PC-9 (cell line): ENCODE measurements at regions not wholly inside any gene's neighbourhood (a gene's known extent, or its start where the extent isn't known, plus 50 kb on each side); places are given as distances from the start of the nearest gene placed in this dataset.

ENCODE experiments used
- BruUV-seq: library from RNA; stranded (reverse); fragments of 400-500 nt; replicated peaks from 2 replicates; lab custom pipeline; 2021; lab: Mats Ljungman, UMichigan
- CTCF ChIA-PET: fragments of 300-600 bp; sonication (Branson Sonifier 250); formaldehyde crosslinking; loops from one replicate; lab custom pipeline; 2022; ENCODE audit warnings: antibody characterized with exemption; lab: Charles Lee
- POLR2A ChIA-PET: fragments of 300-600 bp; sonication (Branson Sonifier 250); formaldehyde crosslinking; loops from one replicate; lab custom pipeline; 2022; ENCODE audit warnings: antibody characterized with exemption; ENCODE audit not compliant: unreplicated experiment; lab: Charles Lee
- DNase-seq, 2 experiments: peaks; one replicate each; pipeline versions ENCODE4 v3.0.0 to v3.0.0-alpha.2; 2015 to 2022; ENCODE audit warnings: mixed read lengths in 1 of 2
- H2AFZ ChIP-seq: fragments of 200-600 bp; sonication (generic); 2 replicates; pipeline ENCODE4 v1.8.1; 2017; ENCODE audit warnings: antibody characterized with exemption
- H3F3A ChIP-seq: fragments of 200-600 bp; sonication (generic); 2 replicates; pipeline ENCODE4 v1.8.1; 2017; ENCODE audit warnings: antibody characterized with exemption, mild to moderate bottlenecking, low read depth; ENCODE audit not compliant: insufficient read depth
- H3K27ac ChIP-seq: fragments of 200-600 bp; sonication (generic); 2 replicates; pipeline ENCODE4 v1.6.1; 2016; ENCODE audit warnings: mixed run types
- H3K27me3 ChIP-seq: fragments of 200-600 bp; sonication (generic); 2 replicates; pipeline ENCODE4 v1.6.1; 2016; ENCODE audit warnings: low read depth, mixed run types; ENCODE audit not compliant: insufficient read depth
- H3K36me3 ChIP-seq: fragments of 200-600 bp; sonication (generic); 2 replicates; pipeline ENCODE4 v1.6.1; 2016; ENCODE audit warnings: low read depth, mixed run types
- H3K4me1 ChIP-seq: fragments of 200-600 bp; sonication (generic); replicated peaks from 2 replicates; pipeline ENCODE4 v1.6.1; 2016; ENCODE audit warnings: mixed run types; ENCODE audit not compliant: insufficient read depth
- H3K4me2 ChIP-seq: fragments of 200-600 bp; sonication (generic); 2 replicates; pipeline ENCODE4 v1.6.1; 2017; ENCODE audit warnings: mixed run types
- H3K4me3 ChIP-seq: fragments of 200-600 bp; sonication (generic); 2 replicates; pipeline ENCODE4 v1.6.1; 2016; ENCODE audit warnings: mixed run types
- H3K79me2 ChIP-seq: fragments of 200-600 bp; sonication (generic); 2 replicates; pipeline ENCODE4 v1.6.1; 2017; ENCODE audit warnings: low read depth, mixed run types
- H3K9me2 ChIP-seq: fragments of 200-600 bp; sonication (generic); 2 replicates; pipeline ENCODE4 v1.8.1; 2017; ENCODE audit warnings: mild to moderate bottlenecking; ENCODE audit not compliant: insufficient read depth
- H3K9me3 ChIP-seq: fragments of 200-600 bp; sonication (generic); 2 replicates; pipeline ENCODE4 v1.8.1; 2016; ENCODE audit warnings: low read depth; ENCODE audit not compliant: insufficient read depth
- H4K20me1 ChIP-seq: fragments of 200-600 bp; sonication (generic); 2 replicates; pipeline ENCODE4 v1.8.1; 2017; ENCODE audit not compliant: insufficient read depth
- EZH2 ChIP-seq: fragments of 200-600 bp; sonication (generic); IDR thresholded peaks from 2 replicates; pipeline ENCODE4 v1.8.0; 2017; ENCODE audit warnings: antibody characterized with exemption, low read depth
- intact Hi-C: fragments of 100-400 bp; cut with micrococcal nuclease; formaldehyde crosslinking; loops from one replicate; pipeline ENCODE4 v1.10.0; 2022; ENCODE audit not compliant: unreplicated experiment
- TF ChIP-seq, protein P1 (sequence below): fragments of 200-600 bp; sonication (generic); conservative IDR thresholded peaks from 2 replicates; pipeline ENCODE4 v1.6.1; 2017; ENCODE audit warnings: mixed run types, antibody characterized with exemption, mild to moderate bottlenecking, moderate library complexity

DNA sequence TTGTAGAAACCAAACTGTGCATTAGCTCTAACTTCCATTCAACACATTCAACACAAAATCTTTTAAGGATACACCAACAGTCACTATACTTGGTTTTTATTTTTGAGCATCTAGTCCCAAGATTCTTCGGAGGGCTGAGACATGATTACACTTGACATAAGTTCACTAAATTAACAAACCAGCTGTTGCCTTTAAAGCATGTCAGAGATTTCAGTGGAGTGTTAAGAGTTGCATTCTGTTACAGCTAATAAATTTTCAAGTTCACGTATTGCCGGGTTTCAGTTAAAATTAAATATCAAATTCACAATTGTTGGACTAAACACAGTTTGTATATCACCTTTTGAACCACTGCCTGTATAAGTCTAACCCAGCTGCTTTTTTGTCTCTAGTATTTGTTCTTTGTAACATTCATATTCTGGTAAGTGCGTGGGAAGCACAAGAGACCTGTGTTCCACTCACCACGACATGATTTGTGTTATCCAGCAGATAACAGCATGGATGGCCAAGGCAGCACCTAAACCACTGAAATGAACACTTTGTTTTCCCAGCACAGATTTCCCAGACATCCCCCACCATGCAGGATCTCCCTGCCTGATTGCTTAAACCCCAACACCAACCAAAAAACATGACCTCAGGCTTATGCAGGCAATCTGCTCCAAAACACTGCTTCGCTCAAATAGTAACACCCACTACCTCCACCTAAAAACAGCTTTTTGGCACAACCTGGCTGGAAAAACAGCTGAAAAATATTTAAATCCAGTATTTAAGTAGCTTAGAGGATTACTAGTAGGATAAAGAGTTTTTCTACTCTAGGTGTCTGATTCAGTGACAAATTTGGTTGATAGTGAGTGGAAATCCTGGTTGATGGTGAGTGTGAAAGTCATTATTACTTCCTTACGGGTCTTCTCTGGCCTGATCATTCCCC is 286.5 kb upstream of the NT5E start:
- no peak overlapping the region for H2AFZ ChIP-seq
- H3K4me2 ChIP-seq: no peak overlapping the region
- no peaks in the 10 kb centered on the region for H3K36me3 ChIP-seq
- H3K79me2 ChIP-seq: no peaks in the 10 kb centered on the region
- H3K9me3 ChIP-seq: no peaks in the 10 kb centered on the region
- no TSS peak for BruUV-seq
- intact Hi-C loops: no loop called here
- H4K20me1 ChIP-seq: no peaks in the 10 kb centered on the region
- no peak for DNase-seq
- no peak overlapping the region for H3K27ac ChIP-seq
- no peak overlapping the region for H3K4me3 ChIP-seq
- CTCF ChIA-PET: no interaction called here
- no peak for TF ChIP-seq EZH2
- TF ChIP-seq, protein P1, sequence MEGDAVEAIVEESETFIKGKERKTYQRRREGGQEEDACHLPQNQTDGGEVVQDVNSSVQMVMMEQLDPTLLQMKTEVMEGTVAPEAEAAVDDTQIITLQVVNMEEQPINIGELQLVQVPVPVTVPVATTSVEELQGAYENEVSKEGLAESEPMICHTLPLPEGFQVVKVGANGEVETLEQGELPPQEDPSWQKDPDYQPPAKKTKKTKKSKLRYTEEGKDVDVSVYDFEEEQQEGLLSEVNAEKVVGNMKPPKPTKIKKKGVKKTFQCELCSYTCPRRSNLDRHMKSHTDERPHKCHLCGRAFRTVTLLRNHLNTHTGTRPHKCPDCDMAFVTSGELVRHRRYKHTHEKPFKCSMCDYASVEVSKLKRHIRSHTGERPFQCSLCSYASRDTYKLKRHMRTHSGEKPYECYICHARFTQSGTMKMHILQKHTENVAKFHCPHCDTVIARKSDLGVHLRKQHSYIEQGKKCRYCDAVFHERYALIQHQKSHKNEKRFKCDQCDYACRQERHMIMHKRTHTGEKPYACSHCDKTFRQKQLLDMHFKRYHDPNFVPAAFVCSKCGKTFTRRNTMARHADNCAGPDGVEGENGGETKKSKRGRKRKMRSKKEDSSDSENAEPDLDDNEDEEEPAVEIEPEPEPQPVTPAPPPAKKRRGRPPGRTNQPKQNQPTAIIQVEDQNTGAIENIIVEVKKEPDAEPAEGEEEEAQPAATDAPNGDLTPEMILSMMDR: no peak
- H3K27me3 ChIP-seq: no peaks in the 10 kb centered on the region
- H3F3A ChIP-seq: no peaks in the 10 kb centered on the region
- no peaks in the 10 kb centered on the region for H3K4me1 ChIP-seq
- H3K9me2 ChIP-seq: no peaks in the 10 kb centered on the region
- POLR2A ChIA-PET: no interaction called here

DNA sequence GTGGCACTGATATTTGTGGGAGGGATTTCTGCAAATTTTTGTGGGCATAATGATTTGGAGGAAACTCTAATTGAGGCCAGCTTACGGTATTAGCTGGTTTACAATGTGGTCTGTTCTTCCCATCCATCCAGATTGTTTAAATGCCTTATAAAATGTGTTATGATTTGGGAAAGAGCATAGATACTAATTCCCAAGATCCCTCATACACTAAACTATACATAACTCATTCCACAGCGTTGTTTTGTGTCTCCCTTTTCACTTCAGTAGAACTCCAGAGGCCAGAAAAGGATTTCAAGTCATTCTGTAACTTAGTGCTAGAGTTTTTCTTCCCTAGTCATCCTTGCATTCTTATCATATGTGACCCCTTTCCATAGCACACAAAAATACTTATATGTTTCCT is 292.6 kb upstream of the NT5E start:
- Histone ChIP-seq H3K27me3 (no peaks in the 10 kb centered on the region), H2AFZ (no peak overlapping the region), H3K4me3 (no peak overlapping the region), H3K9me3 (no peaks in the 10 kb centered on the region), H3K27ac (no peak overlapping the region), H3K36me3 (no peaks in the 10 kb centered on the region), H4K20me1 (no peaks in the 10 kb centered on the region), H3K9me2 (no peaks in the 10 kb centered on the region), H3F3A (no peaks in the 10 kb centered on the region), H3K4me1 (no peaks in the 10 kb centered on the region), H3K4me2 (no peak overlapping the region), H3K79me2 (no peaks in the 10 kb centered on the region)
- ChIA-PET POLR2A (no interaction called here), CTCF (no interaction called here)
- no TSS peak for BruUV-seq
- no peak for DNase-seq
- no peak for TF ChIP-seq EZH2
- TF ChIP-seq, protein P1: no peak
- intact Hi-C loops: no loop called here

DNA sequence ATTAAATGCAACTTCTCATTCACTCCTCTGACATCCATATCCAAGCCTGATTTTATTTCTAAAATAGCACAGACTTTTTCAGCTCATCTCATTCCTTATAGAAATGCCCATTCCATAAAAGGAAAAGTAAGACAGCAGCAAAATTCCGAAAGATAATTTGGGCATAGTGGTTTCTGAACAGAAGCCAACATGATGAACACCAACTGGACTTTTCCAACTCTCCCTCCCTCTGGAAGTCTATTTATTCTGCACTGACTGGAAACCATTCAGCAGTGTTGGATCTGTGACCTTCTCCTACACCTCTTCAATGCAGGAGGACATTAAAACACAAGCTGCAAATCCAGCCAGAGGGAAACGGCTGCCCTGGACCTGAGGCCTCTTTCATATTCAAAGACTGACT is 306.2 kb upstream of the NT5E start:
- no peak overlapping the region for H2AFZ ChIP-seq
- H3K27ac ChIP-seq: no peak overlapping the region
- no peaks in the 10 kb centered on the region for H4K20me1 ChIP-seq
- no peak for DNase-seq
- TF ChIP-seq, protein P1: no peak
- no peak for TF ChIP-seq EZH2
- H3K9me2 ChIP-seq: no peaks in the 10 kb centered on the region
- H3K4me3 ChIP-seq: no peak overlapping the region
- H3K4me2 ChIP-seq: no peak overlapping the region
- BruUV-seq: no TSS peak
- ChIA-PET CTCF (no interaction called here), POLR2A (no interaction called here)
- H3K27me3 ChIP-seq: no peaks in the 10 kb centered on the region
- H3K79me2 ChIP-seq: no peaks in the 10 kb centered on the region
- H3K9me3 ChIP-seq: no peaks in the 10 kb centered on the region
- H3K4me1 ChIP-seq: no peaks in the 10 kb centered on the region
- H3F3A ChIP-seq: no peaks in the 10 kb centered on the region
- H3K36me3 ChIP-seq: no peaks in the 10 kb centered on the region
- intact Hi-C loops: no loop called here
